ENCODE measurements at regions not wholly inside any gene's neighbourhood (a gene's known extent, or its start where the extent isn't known, plus 50 kb on each side); places are given as distances from the start of the nearest gene placed in this dataset.
"Not testable (repeated sequence)": the region's sequence is repeated elsewhere in the genome, so short reads cannot be mapped to it uniquely, and the experiment has no call there.

DNA sequence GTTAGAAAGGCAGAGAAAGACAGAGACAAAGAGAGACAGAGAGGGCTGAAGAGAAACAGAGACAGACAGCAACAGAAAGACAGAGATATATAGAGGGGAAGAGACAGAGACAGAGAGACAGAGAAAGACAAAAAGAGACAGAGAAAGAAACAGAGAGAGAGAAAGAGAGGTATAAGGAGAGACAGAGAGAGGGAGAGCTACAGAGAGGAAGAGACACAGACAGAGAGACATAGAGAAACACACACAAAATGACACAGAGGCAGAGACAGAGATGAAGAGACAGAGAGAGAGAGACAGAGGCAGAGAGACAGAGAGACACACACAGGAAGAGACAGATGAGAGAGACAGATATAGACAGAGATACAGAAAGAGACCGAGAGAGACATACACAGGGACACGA is 168.6 kb downstream of the TMEM121 start:
- TF ChIP-seq, protein P1, sequence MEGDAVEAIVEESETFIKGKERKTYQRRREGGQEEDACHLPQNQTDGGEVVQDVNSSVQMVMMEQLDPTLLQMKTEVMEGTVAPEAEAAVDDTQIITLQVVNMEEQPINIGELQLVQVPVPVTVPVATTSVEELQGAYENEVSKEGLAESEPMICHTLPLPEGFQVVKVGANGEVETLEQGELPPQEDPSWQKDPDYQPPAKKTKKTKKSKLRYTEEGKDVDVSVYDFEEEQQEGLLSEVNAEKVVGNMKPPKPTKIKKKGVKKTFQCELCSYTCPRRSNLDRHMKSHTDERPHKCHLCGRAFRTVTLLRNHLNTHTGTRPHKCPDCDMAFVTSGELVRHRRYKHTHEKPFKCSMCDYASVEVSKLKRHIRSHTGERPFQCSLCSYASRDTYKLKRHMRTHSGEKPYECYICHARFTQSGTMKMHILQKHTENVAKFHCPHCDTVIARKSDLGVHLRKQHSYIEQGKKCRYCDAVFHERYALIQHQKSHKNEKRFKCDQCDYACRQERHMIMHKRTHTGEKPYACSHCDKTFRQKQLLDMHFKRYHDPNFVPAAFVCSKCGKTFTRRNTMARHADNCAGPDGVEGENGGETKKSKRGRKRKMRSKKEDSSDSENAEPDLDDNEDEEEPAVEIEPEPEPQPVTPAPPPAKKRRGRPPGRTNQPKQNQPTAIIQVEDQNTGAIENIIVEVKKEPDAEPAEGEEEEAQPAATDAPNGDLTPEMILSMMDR (IDR thresholded peaks at IDR 0.05; ENCODE audit: insufficient read depth, low read length, poor library complexity, severe bottlenecking), result no peak
- no peak for DNase-seq (ENCODE audit: low read depth)
- Histone ChIP-seq H3K4me3 (ENCODE audit: low read depth, low read length) (no peak overlapping the region), H3K36me3 (ENCODE audit: control insufficient read depth, insufficient read depth, low read length) (no peaks in the 10 kb centered on the region), H3K27me3 (ENCODE audit: control insufficient read depth, insufficient read depth, low read length) (no peaks in the 10 kb centered on the region)

DNA sequence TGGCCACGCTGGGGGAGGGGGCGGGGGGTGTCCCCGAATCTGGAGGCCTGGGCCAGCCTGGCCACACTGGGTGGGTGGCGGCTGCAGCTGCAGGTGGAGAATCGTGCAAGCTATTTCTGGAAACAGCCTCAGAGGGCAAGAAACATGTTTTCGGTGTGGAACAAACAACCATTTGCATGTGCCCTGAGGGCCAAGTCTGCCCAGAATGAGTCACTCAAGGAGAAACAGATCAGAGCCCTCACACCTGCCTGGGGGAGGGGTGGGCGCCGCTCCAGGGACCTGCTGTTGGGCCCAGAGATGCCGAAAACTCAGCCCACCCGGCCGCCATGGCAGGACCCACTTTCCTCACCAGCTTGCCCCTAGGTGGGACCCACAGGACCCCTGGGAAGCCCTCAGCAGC is 170.0 kb downstream of the TMEM121 start:
- H3K4me3 ChIP-seq (ENCODE audit: low read depth, low read length); DNase-seq (ENCODE audit: low read depth); H3K36me3 ChIP-seq (ENCODE audit: control insufficient read depth, insufficient read depth, low read length); H3K27me3 ChIP-seq (ENCODE audit: control insufficient read depth, insufficient read depth, low read length): not testable (repeated sequence)

DNA sequence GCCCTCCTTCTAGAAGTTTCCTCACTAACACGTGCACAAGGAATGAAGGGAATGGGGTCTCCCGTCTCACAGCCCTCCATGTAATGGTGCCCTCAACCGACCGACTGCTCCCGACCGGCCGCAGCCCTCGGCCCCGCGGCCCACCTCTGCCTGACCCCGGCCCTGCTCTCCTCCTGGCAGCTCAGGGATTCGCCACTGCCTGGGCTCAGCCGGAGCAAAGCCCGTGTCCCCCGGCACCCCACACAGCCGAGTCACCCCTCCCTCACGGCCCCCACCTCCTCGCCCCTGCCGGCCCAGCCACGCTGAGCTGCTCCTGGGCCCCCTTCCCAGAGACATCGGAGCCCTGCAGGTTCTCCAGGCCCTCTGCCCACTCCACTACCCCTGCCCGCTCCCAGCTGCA is 171.0 kb downstream of the TMEM121 start:
- DNase-seq (ENCODE audit: low read depth); H3K4me3 ChIP-seq (ENCODE audit: low read depth, low read length); H3K36me3 ChIP-seq (ENCODE audit: control insufficient read depth, insufficient read depth, low read length); H3K27me3 ChIP-seq (ENCODE audit: control insufficient read depth, insufficient read depth, low read length): not testable (repeated sequence)

DNA sequence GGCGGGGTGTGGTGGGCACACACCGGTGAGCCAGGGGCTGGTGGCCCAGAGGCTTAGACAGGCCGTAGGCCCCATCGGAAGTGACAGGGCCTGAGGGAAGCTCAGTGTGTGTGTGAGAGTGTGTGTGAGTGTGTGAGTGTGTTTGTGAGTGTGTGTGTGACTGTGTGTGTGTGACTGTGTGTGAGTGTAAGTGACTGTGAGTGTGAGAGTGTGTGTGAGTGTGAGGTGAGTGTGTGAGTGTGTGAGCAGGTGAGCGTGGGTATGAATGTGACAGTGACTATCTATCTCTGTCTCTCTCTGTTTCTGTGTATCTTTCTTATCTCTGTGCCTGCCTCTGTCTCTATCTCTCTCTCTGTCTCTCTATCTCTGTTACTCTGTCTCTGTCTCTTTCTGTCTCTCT is 171.6 kb downstream of the TMEM121 start:
- H3K4me3 ChIP-seq (ENCODE audit: low read depth, low read length); H3K27me3 ChIP-seq (ENCODE audit: control insufficient read depth, insufficient read depth, low read length); H3K36me3 ChIP-seq (ENCODE audit: control insufficient read depth, insufficient read depth, low read length); DNase-seq (ENCODE audit: low read depth): not testable (repeated sequence)

DNA sequence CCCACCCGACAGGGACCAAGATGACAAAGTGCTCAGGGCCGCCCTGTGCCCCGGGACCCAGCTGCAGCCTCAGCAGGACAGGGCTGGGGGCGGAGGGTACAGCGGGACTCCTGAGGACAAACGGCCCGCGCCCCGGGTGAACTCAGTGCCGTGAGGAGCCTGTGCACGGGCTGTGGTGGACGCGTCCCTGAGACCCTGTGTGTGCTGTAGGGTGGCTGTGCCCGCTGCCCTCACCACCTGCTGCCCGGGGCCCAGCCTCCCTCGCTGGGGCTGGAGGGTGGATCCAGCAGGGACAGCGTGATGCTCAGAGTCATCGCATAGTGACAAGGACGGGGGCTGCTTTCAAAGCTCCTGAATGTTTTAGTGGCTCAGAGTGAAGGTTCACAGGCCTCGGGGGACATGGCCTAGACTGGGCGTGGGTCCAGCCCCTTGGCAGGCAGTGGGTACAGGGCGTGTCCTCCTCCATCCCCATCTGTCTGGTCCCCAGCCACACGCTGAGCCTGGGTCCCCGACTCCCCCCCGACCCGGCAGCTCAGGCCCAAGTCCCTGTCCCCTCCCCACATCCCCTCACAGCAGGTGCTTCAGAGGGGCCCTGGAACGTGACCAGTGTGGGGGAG is 172.7 kb downstream of the TMEM121 start:
- H3K27me3 ChIP-seq (ENCODE audit: control insufficient read depth, insufficient read depth, low read length); H3K36me3 ChIP-seq (ENCODE audit: control insufficient read depth, insufficient read depth, low read length); DNase-seq (ENCODE audit: low read depth); H3K4me3 ChIP-seq (ENCODE audit: low read depth, low read length): not testable (repeated sequence)

DNA sequence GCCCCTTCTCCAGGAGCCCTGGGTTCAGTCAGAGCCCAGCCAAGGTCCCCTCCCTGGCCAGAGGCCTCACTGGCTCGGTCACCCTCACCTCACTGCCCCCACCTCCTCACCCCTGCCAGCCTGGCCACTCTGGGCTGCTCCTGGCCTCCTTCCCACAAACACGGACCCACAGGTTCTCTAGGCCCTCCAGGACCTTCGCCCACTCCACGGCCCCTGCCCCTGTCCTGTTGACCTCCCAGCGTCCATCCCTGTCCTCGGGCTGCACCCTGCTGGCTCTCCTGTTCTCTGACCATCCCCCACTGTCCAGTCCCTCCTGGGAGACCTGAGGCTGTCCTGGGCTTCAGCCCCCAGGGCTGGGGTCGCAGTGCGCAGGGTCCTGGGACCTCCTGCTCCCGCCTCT is 173.3 kb downstream of the TMEM121 start:
- not testable (repeated sequence) for DNase-seq (ENCODE audit: low read depth); H3K36me3 ChIP-seq (ENCODE audit: control insufficient read depth, insufficient read depth, low read length)

DNA sequence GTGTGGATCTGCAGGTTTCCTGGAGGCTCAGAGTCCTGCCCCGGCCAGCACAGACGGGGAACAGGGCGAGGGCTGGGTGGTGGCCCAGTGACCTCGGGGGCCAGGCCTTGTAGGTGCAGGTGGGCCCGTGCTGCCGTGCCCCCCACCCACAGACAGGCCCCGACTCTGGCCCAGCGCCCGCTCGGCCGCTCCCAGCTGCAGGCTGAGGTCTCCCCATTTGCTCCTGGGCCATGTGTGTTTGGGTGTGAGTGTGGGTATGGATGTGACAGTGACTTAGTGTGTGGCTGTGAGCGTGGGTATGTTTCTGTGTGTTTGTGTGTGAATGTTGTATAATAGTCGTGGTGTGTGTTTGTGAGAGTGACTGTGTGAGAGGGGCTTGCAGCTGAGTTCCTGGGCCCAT is 173.8 kb downstream of the TMEM121 start:
- H3K36me3 ChIP-seq (ENCODE audit: control insufficient read depth, insufficient read depth, low read length); DNase-seq (ENCODE audit: low read depth); H3K27me3 ChIP-seq (ENCODE audit: control insufficient read depth, insufficient read depth, low read length); H3K4me3 ChIP-seq (ENCODE audit: low read depth, low read length): not testable (repeated sequence)

More for the DNA sequence above, 173.3 kb downstream of the TMEM121 start:
- H3K27me3 ChIP-seq (ENCODE audit: control insufficient read depth, insufficient read depth, low read length); H3K4me3 ChIP-seq (ENCODE audit: low read depth, low read length): not testable (repeated sequence)

DNA sequence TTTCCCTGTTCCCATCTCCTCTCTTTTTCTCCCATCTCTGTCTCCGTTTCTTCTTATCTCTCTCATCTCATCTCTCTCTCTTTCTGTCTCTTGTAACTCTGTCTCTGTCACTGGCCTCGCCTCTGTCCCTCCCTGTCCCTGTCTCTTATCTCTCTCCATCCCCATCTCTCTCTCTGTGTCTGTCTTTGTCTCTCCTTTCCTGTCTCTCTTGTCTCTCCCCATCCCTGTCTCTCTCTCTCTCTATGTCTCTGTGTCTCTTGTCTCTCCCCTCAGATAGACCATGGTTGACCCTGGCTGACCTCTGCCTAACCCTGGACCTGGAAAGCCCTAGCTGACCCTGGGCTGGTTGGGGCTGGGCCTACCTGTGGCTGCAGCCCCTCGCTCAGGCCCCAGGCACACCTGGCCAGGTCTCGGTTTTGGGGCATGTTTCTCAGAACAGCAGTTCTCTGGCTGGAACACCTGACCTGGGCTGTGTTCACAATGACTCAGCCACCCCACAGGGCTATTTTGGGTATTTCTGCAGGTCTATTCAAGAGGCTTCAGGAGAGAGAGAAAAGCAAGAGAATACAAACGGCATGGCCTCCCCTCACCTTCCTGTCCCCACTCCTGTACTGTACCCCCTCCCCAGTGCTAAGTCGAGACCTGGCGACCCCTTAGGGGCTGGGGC is 174.4 kb downstream of the TMEM121 start:
- no peak overlapping the region for H3K4me3 ChIP-seq (ENCODE audit: low read depth, low read length)
- DNase-seq (ENCODE audit: low read depth), result no peak
- H3K27me3 ChIP-seq (ENCODE audit: control insufficient read depth, insufficient read depth, low read length), result no peaks in the 10 kb centered on the region
- H3K36me3 ChIP-seq (ENCODE audit: control insufficient read depth, insufficient read depth, low read length), result no peaks in the 10 kb centered on the region
- TF ChIP-seq, protein P1 (IDR thresholded peaks at IDR 0.05; ENCODE audit: insufficient read depth, low read length, poor library complexity, severe bottlenecking), result no peak

DNA sequence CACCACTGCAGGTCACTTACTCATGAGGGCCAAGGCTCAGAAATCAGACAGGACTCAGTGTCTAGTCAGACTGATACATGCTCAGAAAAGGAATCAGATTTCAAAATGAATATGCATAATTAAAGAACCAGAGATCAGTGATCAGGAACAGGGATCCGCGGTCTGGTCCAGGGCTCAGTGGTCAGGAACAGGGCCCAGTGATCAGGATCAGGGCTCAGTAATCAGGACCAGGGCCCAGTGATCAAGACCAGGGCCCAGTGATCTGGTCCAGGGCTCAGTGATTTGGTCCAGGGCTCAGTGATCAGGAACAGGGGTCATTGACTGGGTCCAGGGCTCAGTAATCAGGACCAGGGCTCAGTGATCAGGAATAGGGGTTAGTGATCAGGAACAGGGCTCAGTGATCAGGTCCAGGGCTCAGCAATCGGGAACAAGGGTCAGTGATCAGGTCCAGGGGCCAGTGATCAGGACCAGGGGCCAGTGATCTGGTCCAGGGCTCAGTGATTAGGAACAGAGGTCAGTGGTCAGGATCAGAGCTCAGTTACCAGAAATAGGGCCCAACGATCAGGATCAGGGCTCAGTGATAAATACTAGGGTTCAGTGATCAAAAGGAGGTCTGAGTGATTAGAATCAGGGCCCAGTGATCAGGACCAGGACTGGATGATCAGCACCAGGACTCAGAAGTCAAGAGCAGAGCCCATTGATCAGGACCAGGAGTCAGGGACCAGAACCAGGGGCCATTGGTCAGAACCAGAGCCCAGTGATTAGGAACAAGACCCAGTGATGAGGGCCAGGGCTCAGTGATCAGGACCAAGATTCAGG is 175.3 kb downstream of the TMEM121 start:
- Histone ChIP-seq H3K36me3 (ENCODE audit: control insufficient read depth, insufficient read depth, low read length) (no peaks in the 10 kb centered on the region), H3K4me3 (ENCODE audit: low read depth, low read length) (no peak overlapping the region), H3K27me3 (ENCODE audit: control insufficient read depth, insufficient read depth, low read length) (no peaks in the 10 kb centered on the region)
- no peak for DNase-seq (ENCODE audit: low read depth)
- TF ChIP-seq, protein P1 (IDR thresholded peaks at IDR 0.05; ENCODE audit: insufficient read depth, low read length, poor library complexity, severe bottlenecking), result no peak
